NCI-H1930 (cell line): ENCODE measurements at regions not wholly inside any gene's neighbourhood (a gene's known extent, or its start where the extent isn't known, plus 50 kb on each side); places are given as distances from the start of the nearest gene placed in this dataset.

Experiments
- DNase-seq, 2 experiments: peaks; one replicate each; lab custom pipeline; 2025; lab: John Stamatoyannopoulos, UW

- no peak for DNase-seq
These were observed 197.8 kb upstream of the MYT1L start for GRCh38 chr2:2528846-2529245.

DNA sequence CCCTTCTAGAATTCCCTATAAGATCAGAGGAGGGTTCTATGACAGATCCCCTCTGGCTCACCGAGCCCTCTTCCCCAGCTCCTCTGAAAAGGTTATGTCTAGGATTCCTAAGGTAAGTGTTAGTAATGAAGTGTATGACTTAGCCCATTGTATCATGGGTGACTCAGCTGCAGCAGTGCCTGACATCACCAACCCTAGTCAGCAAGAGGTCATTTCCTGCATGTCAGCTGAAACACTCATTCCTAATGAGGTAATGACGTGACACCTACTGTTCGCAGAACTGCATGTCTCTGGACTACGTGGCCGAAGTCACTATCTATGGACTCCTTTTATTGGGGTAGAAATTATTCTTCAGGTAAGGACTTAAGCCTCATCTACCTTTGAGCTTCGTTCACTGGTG, 196.1 kb upstream of the MYT1L start:
- DNase-seq: no peak

- DNase-seq: no peak
These were observed 193.4 kb upstream of the MYT1L start for GRCh38 chr2:2524348-2524941.

DNA sequence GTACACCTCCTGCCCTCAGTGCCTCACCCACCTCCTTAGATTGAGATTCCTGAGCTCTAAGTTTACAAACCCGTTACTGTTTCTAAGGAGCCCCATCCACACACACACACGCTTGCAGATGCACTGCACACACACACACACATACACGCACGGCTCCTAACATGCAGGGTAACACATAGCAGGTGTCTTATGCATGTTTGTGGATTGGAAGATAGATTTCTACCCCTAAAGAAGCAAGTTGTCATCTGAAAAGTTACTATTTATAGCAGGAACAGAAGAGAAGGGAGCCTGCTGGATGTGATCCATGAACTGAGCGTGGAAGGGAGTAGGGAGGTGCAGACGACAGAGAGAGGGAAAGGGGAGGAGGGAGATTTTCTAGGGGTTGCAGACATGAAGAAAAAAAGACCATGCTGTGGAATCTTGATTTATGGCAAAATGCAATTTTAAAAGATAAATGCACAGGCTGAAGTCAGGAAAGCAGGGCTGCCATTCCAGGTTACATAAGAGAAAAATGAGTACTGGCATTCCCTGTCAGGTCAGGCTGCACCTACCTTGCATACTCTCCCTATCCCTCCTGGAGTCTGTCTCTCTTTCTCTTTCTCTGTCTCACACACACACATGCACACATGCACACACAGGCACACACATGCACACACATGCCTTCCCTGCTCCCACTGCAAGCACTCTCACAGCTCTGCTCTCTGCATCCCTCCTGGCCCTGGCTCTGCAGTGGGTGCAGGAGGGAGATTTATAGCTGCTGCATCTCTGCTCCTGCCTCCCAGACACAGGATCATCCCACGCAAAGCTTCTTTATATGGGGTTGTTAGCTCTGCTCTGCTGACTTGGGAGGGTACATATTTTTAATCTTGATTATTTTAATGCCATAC, 192.6 kb upstream of the MYT1L start:
- DNase-seq: no peak

DNA sequence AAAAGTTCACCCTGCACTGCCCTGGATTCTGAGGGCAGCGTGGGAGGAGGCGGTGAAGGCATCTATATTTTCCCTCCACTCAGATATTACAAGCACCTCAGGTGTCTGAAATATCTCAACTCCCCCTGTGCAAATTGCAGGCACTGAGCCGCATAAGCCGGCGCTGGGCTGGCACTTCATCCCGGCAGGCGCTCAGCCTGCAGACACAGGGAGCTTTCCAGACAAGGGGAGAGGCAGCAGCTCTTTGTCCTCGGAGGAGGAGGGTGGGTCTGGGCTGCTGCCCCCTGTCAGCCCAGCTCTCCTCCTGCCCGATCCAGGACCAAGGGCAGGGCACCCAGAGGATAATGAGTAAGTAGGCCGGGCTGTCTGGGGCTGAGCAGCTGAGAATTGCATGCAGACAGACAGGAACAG, 189.3 kb upstream of the MYT1L start:
- no peak for DNase-seq

DNA sequence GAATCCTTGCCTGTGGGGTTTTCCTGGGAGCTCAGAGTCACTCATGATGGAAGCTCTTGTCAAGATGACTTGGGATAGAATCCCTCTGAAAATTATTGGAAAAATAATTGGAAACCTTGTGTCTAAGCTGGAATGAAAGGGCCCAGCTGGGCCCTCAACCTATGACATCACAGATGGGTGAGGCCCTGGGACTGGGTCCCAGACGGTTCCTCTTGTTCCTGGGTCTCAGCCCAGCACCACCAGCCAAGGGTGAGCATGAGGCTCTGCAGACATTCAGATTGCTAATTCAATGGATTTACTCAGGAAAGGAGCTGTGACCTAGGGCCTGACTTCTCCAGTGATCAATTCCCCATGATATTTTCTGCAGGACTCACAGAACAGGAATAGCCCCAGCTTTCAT, 188.3 kb upstream of the MYT1L start:
- no peak for DNase-seq

GRCh38 chr2:2517399-2517798, 186.3 kb upstream of the MYT1L start:
- DNase-seq: no peak

- DNase-seq: no peak
These were observed 185.3 kb upstream of the MYT1L start for GRCh38 chr2:2516386-2516785.

GRCh38 chr2:2512931-2513330, 181.9 kb upstream of the MYT1L start:
- DNase-seq: no peak

DNA sequence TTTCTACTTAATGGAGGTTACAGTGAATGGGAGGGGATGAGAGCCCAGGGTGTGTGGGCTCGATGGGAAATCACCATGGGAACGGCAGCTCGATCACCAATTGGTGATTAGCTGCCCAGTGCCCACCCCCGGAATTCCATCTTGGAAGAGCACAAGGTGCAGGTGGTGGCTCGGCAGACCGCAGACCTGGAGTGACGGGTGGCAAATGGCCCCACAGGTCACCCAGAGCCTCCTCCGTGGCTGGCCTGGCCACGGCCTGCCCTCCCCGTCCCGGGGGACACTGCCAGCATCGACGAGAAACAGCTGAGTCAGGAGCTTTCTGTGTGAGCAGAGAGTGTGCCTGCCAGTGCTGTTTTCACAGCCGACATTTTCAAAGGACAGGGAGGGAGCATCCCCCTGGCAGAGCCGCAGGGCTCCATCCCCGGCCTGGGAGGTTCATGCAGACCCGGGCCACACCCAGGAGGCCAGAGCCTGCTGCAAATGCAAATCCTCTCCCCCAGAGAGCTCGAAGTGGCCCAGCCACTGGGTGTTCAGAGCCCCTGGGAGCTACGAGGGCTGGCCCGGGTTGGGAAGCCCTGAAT, 176.4 kb upstream of the MYT1L start:
- DNase-seq: no peak

- no peak for DNase-seq
These were observed 175.5 kb upstream of the MYT1L start for GRCh38 chr2:2506536-2506935.

- DNase-seq: no peak
These were observed 174.5 kb upstream of the MYT1L start for GRCh38 chr2:2505604-2506003.

- no peak for DNase-seq
These were observed 172.9 kb upstream of the MYT1L start for GRCh38 chr2:2503864-2504418.

DNA sequence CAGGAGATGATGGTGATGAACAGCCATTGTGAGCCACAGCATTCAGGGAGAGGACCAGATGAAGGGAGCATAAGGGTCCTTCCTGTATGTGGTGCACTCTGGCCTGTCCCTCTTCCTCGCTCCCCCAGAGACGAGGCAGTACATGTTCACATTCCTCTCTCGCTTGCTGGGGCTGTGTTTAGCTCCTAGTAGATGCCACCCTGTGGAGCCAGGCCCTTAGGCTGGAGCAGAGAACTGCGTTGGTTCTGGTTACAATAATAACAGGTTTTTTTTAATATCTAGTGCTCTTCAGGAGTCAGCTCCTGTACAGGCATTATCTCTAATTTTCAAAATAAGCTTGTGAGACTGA, 171.1 kb upstream of the MYT1L start:
- DNase-seq: no peak

DNA sequence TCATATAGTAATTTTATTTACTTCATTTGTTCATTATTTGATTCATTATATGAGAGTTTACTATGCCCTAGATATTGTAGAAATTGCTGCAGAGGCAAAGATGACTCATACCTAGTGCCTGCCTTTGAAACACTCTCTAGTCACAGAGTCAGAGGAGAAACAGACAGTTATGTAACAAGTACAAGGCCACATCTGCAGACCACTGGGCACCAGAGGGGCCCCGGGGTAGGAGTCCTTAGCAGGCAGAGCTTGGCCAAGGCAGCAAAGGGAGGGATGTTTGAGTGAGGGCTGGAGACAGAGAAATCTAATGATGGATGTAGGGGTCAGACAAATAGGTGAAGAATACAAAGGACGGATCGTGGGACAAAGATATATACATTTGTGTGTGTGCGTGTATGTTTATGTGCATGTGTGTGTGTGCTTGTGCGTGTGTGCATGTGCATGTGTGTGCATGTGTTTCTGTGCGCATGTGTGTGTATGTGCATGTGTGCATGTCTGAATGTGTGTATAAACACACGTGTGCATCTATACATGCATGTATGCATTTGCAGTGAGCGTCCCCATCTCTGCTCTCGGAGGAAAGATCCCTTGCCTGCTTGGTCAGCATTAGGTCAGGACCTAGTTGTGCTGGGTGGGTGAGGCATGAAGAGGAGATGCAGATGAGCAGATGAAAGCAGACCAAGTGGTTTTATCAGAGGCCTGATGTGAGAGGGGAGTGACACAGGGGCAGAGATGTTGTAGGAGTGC, 170.6 kb upstream of the MYT1L start:
- DNase-seq: no peak

GRCh38 chr2:2495606-2496005, 164.5 kb upstream of the MYT1L start:
- no peak for DNase-seq

DNA sequence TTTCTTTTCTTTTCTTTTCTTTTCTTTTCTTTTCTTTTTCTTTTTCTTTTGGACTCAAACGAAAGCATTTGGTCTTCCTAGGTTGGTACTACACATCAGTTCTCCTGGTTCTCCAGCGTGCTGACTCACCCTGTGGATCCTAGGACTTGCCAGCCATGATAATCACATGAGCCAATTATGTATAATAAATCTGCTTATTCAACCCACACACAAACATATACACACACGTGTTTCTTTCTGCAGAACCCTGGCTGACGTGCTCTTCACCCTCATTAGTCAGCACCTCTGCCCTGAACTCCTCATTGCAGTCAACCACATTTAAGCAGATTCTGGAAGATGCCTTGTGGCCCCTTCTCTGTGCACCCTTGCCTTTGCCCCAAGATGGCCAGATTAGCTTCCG, 162.4 kb upstream of the MYT1L start:
- DNase-seq: no peak

DNA sequence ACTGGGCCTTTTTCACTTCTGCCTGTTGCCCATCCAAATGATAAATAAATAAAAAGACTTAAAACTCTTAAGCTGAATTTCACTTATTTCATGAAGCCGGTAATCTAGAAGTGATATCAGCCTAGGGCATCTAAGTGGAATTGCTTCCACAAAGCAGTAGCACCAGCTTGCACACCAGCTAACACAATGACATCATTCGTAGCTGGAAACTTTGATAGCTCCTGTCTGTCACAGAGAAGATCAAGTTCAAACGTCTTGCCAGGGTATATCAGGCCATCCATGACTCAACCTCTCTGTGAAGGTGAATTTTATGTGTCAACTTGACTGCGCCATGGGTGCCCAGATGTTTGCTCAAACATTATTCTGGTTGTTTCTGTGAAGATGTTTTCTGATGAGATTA, 161.7 kb upstream of the MYT1L start:
- DNase-seq: no peak

GRCh38 chr2:2491964-2492363, 160.9 kb upstream of the MYT1L start:
- DNase-seq: no peak

- no peak for DNase-seq
These were observed 153.2 kb upstream of the MYT1L start for GRCh38 chr2:2484301-2484700.

DNA sequence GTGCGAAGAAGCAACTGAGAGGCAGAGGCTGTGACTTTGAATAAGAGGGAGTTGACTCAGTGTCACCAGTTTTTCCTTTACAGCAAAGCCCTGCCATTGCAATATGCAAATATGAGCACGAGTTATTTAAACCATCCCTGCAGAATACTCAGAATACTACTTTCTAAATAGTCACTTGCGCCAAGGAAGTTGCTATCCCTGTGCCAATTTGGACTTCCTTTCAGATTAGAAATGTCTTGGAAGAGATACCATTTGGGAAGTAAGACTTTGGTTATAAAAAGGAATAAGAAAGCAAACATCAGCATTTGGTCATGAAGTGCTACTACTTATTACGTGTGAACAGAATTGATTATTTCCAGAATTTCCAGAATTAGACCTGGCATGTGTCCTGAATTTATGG, 151.8 kb upstream of the MYT1L start:
- no peak for DNase-seq

- no peak for DNase-seq
These were observed 141.8 kb upstream of the MYT1L start for GRCh38 chr2:2472881-2473280.
